ENCODE measurements at regions not wholly inside any gene's neighbourhood (a gene's known extent, or its start where the extent isn't known, plus 50 kb on each side); places are given as distances from the start of the nearest gene placed in this dataset.

DNA sequence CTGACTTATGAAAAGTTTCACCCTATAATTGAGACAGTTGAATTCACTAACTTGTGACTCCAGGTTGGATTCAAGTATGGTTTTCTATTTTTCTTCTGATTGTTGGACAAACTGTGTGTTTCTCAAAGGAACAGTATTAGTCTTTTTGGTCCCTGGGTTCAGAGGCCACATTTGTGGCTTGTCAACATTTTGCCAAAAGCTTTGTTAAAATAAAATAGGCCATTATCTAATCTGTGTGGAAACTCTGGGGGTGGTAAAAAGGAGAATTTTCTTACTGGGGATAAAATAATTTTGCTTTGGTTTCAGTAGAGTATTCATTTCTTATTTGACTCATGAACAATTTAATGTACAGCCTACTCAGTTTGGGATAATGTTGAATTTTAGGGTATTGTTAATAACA is 166.3 kb downstream of the TMEM167A start:
- TF ChIP-seq POLR2AphosphoS5 (IDR thresholded peaks at IDR 0.05) (no peak), POLR2A (IDR thresholded peaks at IDR 0.05) (no peak)
- TF ChIP-seq, protein P1, sequence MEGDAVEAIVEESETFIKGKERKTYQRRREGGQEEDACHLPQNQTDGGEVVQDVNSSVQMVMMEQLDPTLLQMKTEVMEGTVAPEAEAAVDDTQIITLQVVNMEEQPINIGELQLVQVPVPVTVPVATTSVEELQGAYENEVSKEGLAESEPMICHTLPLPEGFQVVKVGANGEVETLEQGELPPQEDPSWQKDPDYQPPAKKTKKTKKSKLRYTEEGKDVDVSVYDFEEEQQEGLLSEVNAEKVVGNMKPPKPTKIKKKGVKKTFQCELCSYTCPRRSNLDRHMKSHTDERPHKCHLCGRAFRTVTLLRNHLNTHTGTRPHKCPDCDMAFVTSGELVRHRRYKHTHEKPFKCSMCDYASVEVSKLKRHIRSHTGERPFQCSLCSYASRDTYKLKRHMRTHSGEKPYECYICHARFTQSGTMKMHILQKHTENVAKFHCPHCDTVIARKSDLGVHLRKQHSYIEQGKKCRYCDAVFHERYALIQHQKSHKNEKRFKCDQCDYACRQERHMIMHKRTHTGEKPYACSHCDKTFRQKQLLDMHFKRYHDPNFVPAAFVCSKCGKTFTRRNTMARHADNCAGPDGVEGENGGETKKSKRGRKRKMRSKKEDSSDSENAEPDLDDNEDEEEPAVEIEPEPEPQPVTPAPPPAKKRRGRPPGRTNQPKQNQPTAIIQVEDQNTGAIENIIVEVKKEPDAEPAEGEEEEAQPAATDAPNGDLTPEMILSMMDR (IDR thresholded peaks at IDR 0.05), result no peak
